HCT116 (cell line): ENCODE measurements at regions not wholly inside any gene's neighbourhood (a gene's known extent, or its start where the extent isn't known, plus 50 kb on each side); places are given as distances from the start of the nearest gene placed in this dataset.

Source experiments
- ATAC-seq: fragments of 200-7000 bp; cut with Tn5 transposase; 2 replicates; pipeline ENCODE4 v1.9.1; 2020; ENCODE audit warnings: mild to moderate bottlenecking, moderate library complexity
- BruUV-seq: library from RNA; stranded (reverse); fragments of 400-500 nt; replicated peaks from 2 replicates; lab custom pipeline; 2021; lab: Mats Ljungman, UMichigan
- CTCF ChIA-PET: fragments of 300-600 bp; sonication (Branson Sonifier 250); formaldehyde crosslinking; loops from one replicate; lab custom pipeline; 2021; ENCODE audit warnings: antibody characterized with exemption; lab: Charles Lee
- POLR2A ChIA-PET: fragments of 300-600, 350-600 bp; sonication (Branson Sonifier 250); formaldehyde crosslinking; loops from one replicate; lab custom pipeline; 2021; ENCODE audit warnings: antibody characterized with exemption; lab: Charles Lee
- RAD21 ChIA-PET, 2 experiments: fragments of 300-600 bp; sonication (Branson Sonifier 250); formaldehyde crosslinking; loops; one replicate each; lab custom pipeline; 2023; ENCODE audit warnings: low total read pairs in 2 of 2; ENCODE audit not compliant: uncharacterized antibody in 2 of 2, unreplicated experiment in 2 of 2, low non-redundant PET in 1 of 2; lab: Charles Lee
- DNase-seq: peaks from one replicate; pipeline ENCODE4 v3.0.0-alpha.2; 2010; ENCODE audit warnings: low read depth, low spot score
- H2AFZ ChIP-seq: fragments of 200-600 bp; shearing (Covaris generic), sonication (generic); 2 replicates; pipeline ENCODE4 v1.6.1; 2017; ENCODE audit warnings: low read depth, mixed run types, mixed read lengths, antibody characterized with exemption, low read length; ENCODE audit not compliant: poor library complexity, severe bottlenecking
- H3K27ac ChIP-seq: 2 replicates; pipeline ENCODE4 v1.5.1; 2012; ENCODE audit warnings: low read depth, low read length
- H3K27me3 ChIP-seq: fragments of 200-600 bp; sonication (generic); 2 replicates; pipeline ENCODE4 v1.6.1; 2016; ENCODE audit warnings: mixed run types, low read length, mixed read lengths; ENCODE audit not compliant: insufficient read depth
- H3K36me3 ChIP-seq, 2 experiments: fragments of 200-500 bp in 1 of 2; fragments of 200-600 bp in 1 of 2; sonication (Bioruptor generic) in 1 of 2; sonication (generic) in 1 of 2; 2 replicates each; pipeline versions ENCODE4 v1.5.1 to v1.6.1; 2014 to 2016; ENCODE audit warnings: low read length in 2 of 2, inconsistent platforms in 1 of 2, mixed read lengths in 1 of 2, mixed run types in 1 of 2; ENCODE audit not compliant: insufficient read depth in 2 of 2, control insufficient read depth in 1 of 2
- H3K4me1 ChIP-seq, 2 experiments: fragments of 200-600 bp in 1 of 2; sonication (generic) in 1 of 2; 2 replicates each; pipeline versions ENCODE4 v1.5.1 to v1.6.1; 2012 to 2017; ENCODE audit warnings: low read length in 2 of 2, inconsistent platforms in 1 of 2, mild to moderate bottlenecking in 1 of 2, mixed read lengths in 1 of 2, mixed run types in 1 of 2, moderate library complexity in 1 of 2; ENCODE audit not compliant: insufficient read depth in 2 of 2, control insufficient read depth in 1 of 2
- H3K4me2 ChIP-seq: fragments of 200-600 bp; sonication (generic); 2 replicates; pipeline ENCODE4 v1.6.1; 2017; ENCODE audit warnings: mixed run types, low read length, mixed read lengths
- H3K4me3 ChIP-seq, 2 experiments: fragments of 200-600 bp in 1 of 2; sonication (generic) in 1 of 2; replicated peaks in 1 of 2; 2 replicates each; pipeline ENCODE4 v1.5.1; 2011 to 2016; ENCODE audit warnings: low read length in 2 of 2, control low read depth in 1 of 2, low read depth in 1 of 2, mild to moderate bottlenecking in 1 of 2, mixed read lengths in 1 of 2, mixed run types in 1 of 2
- H3K79me2 ChIP-seq: fragments of 200-600 bp; sonication (generic); 2 replicates; pipeline ENCODE4 v1.6.1; 2017; ENCODE audit warnings: mild to moderate bottlenecking, mixed run types, low read length, moderate library complexity, mixed read lengths; ENCODE audit not compliant: insufficient read depth
- H3K9ac ChIP-seq: fragments of 200-600 bp; sonication (generic); 2 replicates; pipeline ENCODE4 v1.6.1; 2016; ENCODE audit warnings: low read length, mixed read lengths
- H3K9me2 ChIP-seq: fragments of 200-600 bp; sonication (generic), shearing (Covaris generic); 2 replicates; pipeline ENCODE4 v1.6.1; 2017; ENCODE audit warnings: mixed run types, mild to moderate bottlenecking, moderate library complexity; ENCODE audit not compliant: insufficient read depth
- H3K9me3 ChIP-seq, 2 experiments: fragments of 200-500 bp in 1 of 2; fragments of 200-600 bp in 1 of 2; sonication (Bioruptor generic) in 1 of 2; sonication (generic) in 1 of 2; 2 replicates each; pipeline ENCODE4 v1.6.1; 2014 to 2017; ENCODE audit warnings: low read length in 2 of 2, mixed read lengths in 2 of 2, inconsistent platforms in 1 of 2, low read depth in 1 of 2, mild to moderate bottlenecking in 1 of 2, mixed run types in 1 of 2, moderate library complexity in 1 of 2; ENCODE audit not compliant: control insufficient read depth in 1 of 2, insufficient read depth in 1 of 2
- H4K20me1 ChIP-seq: fragments of 200-600 bp; sonication (generic), shearing (Covaris generic); 2 replicates; pipeline ENCODE4 v1.6.1; 2017; ENCODE audit warnings: mixed run types, mild to moderate bottlenecking, moderate library complexity; ENCODE audit not compliant: insufficient read depth
- CEBPB ChIP-seq: IDR thresholded peaks from 2 replicates; pipeline ENCODE4 v1.6.1; 2012; ENCODE audit warnings: low read depth
- EGR1 ChIP-seq: IDR thresholded peaks from 2 replicates; pipeline ENCODE4 v1.6.1; 2012; ENCODE audit warnings: low read depth
- EZH2phosphoT487 ChIP-seq: fragments of 200-600 bp; IDR thresholded peaks from 2 replicates; pipeline ENCODE4 v1.6.1; 2018; ENCODE audit warnings: antibody characterized with exemption, borderline replicate concordance
- FOSL1 ChIP-seq: IDR thresholded peaks from 2 replicates; pipeline ENCODE4 v1.6.1; 2012; ENCODE audit warnings: low read depth
- POLR2A ChIP-seq: IDR thresholded peaks from 2 replicates; pipeline ENCODE4 v1.7.0; 2011; ENCODE audit warnings: borderline replicate concordance; ENCODE audit not compliant: insufficient read depth, insufficient read length; ENCODE audit errors: extremely low read depth
- POLR2AphosphoS5 ChIP-seq: IDR thresholded peaks from 2 replicates; pipeline ENCODE4 v1.6.1; 2011; ENCODE audit warnings: mild to moderate bottlenecking, low read depth, low read length, moderate library complexity
- SRF ChIP-seq: IDR thresholded peaks from 2 replicates; pipeline ENCODE4 v1.6.1; 2012; ENCODE audit warnings: low read depth
- YY1 ChIP-seq: IDR thresholded peaks from 2 replicates; pipeline ENCODE4 v1.6.1; 2011; ENCODE audit warnings: low read length, low read depth, moderate library complexity, mild to moderate bottlenecking; ENCODE audit not compliant: insufficient replicate concordance; ENCODE audit errors: extremely low read depth
- ZNF274 ChIP-seq: fragments of 200-500 bp; sonication (Bioruptor generic); IDR thresholded peaks from 2 replicates; pipeline ENCODE4 v1.6.1; 2014; ENCODE audit warnings: mild to moderate bottlenecking, low read depth, low read length, inconsistent platforms
- intact Hi-C: fragments of 100-400 bp; cut with micrococcal nuclease; formaldehyde crosslinking; loops from 2 replicates; pipeline ENCODE4 v1.10.0; 2022
- TF ChIP-seq, protein P1 (sequence below): IDR thresholded peaks from 2 replicates; pipeline ENCODE4 v1.6.1; 2012
- TF ChIP-seq, protein P2 (sequence below): IDR thresholded peaks from 2 replicates; pipeline ENCODE4 v1.6.1; 2012
- TF ChIP-seq, protein P3 (sequence below): IDR thresholded peaks from 2 replicates; pipeline ENCODE4 v1.6.1; 2012; ENCODE audit warnings: low read depth

DNA sequence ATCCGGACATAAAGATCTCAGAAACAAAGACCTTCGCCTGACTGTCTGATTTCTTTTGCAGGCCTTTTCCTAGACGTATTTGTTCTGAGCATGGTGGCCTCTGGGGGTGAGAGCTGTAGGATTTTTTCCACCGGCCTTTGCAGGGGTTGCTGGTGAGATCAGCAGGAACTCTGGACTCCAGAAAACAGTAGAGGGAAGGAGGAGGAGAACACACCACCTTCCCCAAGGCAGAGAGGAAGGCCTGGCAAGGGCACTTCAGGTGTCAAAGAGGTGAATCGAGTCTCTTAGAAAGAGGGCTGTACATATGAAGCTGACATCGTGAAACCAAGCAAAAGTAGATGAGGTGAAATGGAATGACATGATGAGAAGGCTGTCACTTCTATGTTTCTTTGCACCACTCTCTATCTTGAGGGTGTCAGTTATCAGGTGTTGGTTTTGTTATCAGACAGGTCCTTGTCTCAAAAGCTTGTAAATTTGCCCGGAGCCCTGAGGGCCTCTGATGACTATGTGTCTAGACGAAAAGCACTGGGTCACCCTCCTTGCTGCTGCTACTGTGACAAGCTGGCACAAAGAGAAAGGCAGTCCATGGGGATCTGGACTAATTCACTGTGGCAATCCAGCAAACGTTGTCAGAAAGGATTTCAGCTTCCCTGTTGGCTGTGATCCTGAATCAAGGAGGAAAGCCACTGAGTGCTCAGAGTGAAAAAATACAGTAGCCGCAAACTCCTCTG, 91.3 kb upstream of the MAP3K7 start:
- CTCF ChIA-PET = no interaction called here

More for the DNA sequence above, 91.3 kb upstream of the MAP3K7 start:
- H3K9me2 ChIP-seq = no peaks in the 10 kb centered on the region
- no peaks in the 10 kb centered on the region for H3K9me3 ChIP-seq
- ATAC-seq (no peak), DNase-seq (no peak)
- peaks cover 64% of the 10 kb centered on the region for H3K27me3 ChIP-seq
- H2AFZ ChIP-seq = no peak overlapping the region
- no peak overlapping the region for H3K4me2 ChIP-seq
- ChIA-PET RAD21 (no interaction called here), POLR2A (no interaction called here)
- BruUV-seq = no TSS peak
- H3K4me1 ChIP-seq = no peaks in the 10 kb centered on the region
- H4K20me1 ChIP-seq = no peaks in the 10 kb centered on the region
- no peaks in the 10 kb centered on the region for H3K79me2 ChIP-seq
- intact Hi-C loops = no loop called here
- no peaks in the 10 kb centered on the region for H3K36me3 ChIP-seq
- no peak for TF ChIP-seq YY1
- no peak for TF ChIP-seq FOSL1
- no peak for TF ChIP-seq EZH2phosphoT487
- TF ChIP-seq CEBPB = no peak
- TF ChIP-seq, protein P1, sequence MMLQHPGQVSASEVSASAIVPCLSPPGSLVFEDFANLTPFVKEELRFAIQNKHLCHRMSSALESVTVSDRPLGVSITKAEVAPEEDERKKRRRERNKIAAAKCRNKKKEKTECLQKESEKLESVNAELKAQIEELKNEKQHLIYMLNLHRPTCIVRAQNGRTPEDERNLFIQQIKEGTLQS = no peak
- TF ChIP-seq, protein P2, sequence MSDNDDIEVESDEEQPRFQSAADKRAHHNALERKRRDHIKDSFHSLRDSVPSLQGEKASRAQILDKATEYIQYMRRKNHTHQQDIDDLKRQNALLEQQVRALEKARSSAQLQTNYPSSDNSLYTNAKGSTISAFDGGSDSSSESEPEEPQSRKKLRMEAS = no peak
- no peak for TF ChIP-seq ZNF274
- TF ChIP-seq, protein P3, sequence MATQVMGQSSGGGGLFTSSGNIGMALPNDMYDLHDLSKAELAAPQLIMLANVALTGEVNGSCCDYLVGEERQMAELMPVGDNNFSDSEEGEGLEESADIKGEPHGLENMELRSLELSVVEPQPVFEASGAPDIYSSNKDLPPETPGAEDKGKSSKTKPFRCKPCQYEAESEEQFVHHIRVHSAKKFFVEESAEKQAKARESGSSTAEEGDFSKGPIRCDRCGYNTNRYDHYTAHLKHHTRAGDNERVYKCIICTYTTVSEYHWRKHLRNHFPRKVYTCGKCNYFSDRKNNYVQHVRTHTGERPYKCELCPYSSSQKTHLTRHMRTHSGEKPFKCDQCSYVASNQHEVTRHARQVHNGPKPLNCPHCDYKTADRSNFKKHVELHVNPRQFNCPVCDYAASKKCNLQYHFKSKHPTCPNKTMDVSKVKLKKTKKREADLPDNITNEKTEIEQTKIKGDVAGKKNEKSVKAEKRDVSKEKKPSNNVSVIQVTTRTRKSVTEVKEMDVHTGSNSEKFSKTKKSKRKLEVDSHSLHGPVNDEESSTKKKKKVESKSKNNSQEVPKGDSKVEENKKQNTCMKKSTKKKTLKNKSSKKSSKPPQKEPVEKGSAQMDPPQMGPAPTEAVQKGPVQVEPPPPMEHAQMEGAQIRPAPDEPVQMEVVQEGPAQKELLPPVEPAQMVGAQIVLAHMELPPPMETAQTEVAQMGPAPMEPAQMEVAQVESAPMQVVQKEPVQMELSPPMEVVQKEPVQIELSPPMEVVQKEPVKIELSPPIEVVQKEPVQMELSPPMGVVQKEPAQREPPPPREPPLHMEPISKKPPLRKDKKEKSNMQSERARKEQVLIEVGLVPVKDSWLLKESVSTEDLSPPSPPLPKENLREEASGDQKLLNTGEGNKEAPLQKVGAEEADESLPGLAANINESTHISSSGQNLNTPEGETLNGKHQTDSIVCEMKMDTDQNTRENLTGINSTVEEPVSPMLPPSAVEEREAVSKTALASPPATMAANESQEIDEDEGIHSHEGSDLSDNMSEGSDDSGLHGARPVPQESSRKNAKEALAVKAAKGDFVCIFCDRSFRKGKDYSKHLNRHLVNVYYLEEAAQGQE = no peak
- no peak for TF ChIP-seq SRF
- no peak for TF ChIP-seq POLR2A
- no peak for TF ChIP-seq POLR2AphosphoS5
- no peak for TF ChIP-seq EGR1
- TF ChIP-seq, all 23 proteins: peak for 0
- Histone ChIP-seq H3K4me3 (no peak overlapping the region), H3K27ac (no peak overlapping the region), H3K9ac (no peak overlapping the region)
